ENCODE measurements at regions not wholly inside any gene's neighbourhood (a gene's known extent, or its start where the extent isn't known, plus 50 kb on each side); places are given as distances from the start of the nearest gene placed in this dataset.

DNA sequence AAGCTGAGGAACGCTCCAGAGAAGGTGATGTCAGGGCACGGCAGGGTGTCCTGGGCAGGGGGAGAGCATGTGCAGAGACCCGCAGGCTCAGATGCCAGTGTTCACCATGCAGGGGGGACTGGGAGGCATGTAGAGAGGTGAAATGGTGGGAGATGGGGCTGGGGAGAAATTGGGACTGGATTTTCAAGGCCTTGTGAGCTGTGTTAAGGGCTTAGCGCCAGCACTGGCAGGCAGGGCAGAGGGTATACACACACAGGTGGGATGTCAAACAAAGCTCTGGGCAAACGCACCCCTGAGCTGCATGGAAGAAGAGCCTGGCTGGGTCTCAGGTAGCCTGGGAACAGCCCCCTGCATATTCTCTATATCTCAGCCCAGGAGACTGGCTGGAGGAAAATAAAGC is 282.7 kb downstream of the SHQ1 start:
- DNase-seq (ENCODE audit: low read depth), result no peak

GRCh38 chr3:72563690-72564370 is 284.4 kb downstream of the SHQ1 start:
- no peak for DNase-seq (ENCODE audit: low read depth)

DNA sequence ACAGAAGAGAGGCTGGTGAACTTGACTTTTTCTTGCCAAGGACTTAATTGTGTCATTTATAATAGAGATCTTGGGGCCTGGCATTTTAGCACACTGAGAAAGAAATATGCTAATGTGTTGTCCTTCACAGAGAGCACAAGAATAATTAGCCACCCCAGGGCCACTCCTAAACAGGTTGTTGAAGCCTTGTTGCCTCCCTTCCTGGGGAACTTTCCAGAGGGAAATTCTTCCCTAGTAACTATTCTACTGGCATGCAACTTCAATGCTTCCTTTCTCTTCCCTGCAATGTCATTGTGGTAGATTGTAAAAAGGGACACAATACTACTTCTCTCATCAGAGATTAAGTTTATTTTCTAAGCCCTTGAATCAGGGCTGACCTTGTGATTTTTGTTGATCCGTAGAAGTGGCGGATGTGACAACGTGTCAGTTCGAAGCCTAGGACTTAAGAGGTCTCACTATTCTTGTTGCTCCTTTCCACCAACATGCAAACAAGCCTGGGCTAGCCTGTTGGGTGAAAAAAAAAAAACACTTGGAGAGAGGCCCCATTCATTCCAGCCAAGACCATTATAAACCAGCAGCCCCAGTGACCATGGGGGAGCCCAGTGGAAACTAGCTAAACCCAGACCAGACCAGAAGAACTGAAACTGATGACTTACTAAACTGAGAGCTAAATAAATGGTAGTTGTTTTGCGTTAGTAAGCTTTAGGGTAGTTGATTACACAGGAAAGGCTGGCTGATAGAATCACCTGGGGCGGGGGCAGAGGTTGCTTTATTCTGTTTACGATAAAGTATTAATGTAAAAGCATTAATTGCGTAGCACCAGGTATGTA is 287.2 kb downstream of the SHQ1 start:
- no peak for DNase-seq (ENCODE audit: low read depth)

GRCh38 chr3:72559385-72559784 is 288.9 kb downstream of the SHQ1 start:
- no peak for DNase-seq (ENCODE audit: low read depth)

- no peak for DNase-seq (ENCODE audit: low read depth)
Observed at GRCh38 chr3:72558001-72558400, 290.2 kb downstream of the SHQ1 start.

GRCh38 chr3:72555714-72556113 is 292.5 kb downstream of the SHQ1 start:
- DNase-seq (ENCODE audit: low read depth), result no peak

GRCh38 chr3:72554689-72555088 is 293.6 kb downstream of the SHQ1 start:
- DNase-seq (ENCODE audit: low read depth), result no peak

DNA sequence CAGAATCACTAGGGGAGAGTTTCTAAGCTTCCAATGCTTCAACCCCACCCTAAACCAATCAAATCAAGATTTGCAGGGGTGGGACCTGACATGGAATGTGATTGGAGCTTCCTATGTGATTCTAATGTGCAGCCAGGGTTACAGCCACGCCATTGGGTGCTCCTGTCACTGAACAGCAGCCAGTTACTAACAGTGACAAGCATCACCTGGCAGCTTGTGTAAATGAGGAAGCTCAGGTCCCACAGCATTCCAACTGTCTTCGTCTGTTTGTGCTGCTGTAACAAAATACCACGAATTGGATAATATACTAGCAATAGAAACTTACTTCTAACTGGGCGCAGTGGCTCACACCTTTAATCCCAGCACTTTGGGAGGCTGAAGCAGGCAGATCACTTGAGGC is 294.9 kb downstream of the SHQ1 start:
- DNase-seq (ENCODE audit: low read depth), result no peak

- no peak for DNase-seq (ENCODE audit: low read depth)
Observed at GRCh38 chr3:72550582-72551262, 297.5 kb downstream of the SHQ1 start.

GRCh38 chr3:72549761-72550581 is 298.3 kb downstream of the SHQ1 start:
- no peak for DNase-seq (ENCODE audit: low read depth)

DNA sequence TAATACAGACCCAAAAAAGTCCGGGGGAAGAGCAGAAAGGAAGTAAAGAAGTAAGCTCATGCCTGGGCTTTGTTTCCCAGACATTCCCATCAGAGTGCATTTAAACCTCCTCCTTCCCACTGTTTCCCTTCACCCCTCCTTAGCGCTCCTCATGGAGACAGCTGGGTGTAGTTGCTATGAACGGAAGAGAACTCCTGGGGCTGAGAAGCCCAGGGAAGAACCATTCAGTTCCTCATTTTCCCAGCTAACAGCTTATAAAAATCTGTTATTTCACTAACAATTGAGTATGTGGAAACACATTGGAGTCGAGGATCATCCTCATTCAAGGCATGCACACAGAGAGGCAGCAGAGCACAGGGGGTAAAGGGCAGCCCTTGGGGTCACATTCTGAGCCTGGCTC is 299.3 kb downstream of the SHQ1 start:
- DNase-seq (ENCODE audit: low read depth), result no peak

GRCh38 chr3:72548461-72548860 is 299.8 kb downstream of the SHQ1 start:
- DNase-seq (ENCODE audit: low read depth), result no peak

- no peak for DNase-seq (ENCODE audit: low read depth)
Observed at GRCh38 chr3:72547183-72547582, 301.1 kb downstream of the SHQ1 start.

- no peak for DNase-seq (ENCODE audit: low read depth)
Observed at GRCh38 chr3:72544239-72544638, 304.0 kb downstream of the SHQ1 start.

GRCh38 chr3:72543246-72543645 is 305.0 kb downstream of the SHQ1 start:
- DNase-seq (ENCODE audit: low read depth), result no peak

DNA sequence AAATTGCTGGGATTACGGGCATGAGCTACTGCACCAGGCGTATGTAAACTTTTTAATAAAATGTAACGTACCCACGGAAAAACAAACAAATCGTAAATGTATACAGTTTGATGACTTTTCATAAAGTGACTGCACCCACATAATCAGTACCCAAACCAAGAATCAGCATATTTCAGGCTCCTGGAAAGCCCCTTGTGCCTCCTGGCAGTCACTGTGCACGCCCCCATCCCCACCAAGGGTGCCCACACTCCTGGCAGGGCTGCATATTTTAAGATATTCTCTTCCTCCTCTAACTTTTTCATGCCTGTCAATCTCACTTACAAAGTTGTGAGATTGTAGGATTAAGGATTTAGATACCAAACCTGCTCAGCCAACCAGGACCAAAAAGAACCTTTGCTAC is 305.5 kb downstream of the SHQ1 start:
- DNase-seq (ENCODE audit: low read depth), result no peak

DNA sequence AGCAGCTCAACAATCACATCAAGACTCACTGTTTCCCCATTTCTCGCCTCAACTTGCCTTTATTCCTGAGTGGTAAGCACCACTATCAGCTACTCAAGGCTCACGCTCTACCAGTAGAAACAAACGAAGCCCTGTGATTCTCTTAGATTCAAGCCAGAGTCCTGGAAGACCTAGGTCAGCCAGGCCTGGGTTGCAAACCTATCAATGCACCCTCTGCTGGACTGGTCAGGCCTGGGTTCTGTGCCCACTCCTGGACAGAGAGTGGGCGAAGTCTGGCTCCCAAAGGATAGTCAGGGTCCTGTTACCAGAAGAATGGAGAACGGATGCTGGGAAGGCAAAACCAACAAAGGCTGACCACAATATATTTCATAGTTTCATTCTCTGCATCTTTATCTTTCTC is 308.4 kb downstream of the SHQ1 start:
- no peak for DNase-seq (ENCODE audit: low read depth)

DNA sequence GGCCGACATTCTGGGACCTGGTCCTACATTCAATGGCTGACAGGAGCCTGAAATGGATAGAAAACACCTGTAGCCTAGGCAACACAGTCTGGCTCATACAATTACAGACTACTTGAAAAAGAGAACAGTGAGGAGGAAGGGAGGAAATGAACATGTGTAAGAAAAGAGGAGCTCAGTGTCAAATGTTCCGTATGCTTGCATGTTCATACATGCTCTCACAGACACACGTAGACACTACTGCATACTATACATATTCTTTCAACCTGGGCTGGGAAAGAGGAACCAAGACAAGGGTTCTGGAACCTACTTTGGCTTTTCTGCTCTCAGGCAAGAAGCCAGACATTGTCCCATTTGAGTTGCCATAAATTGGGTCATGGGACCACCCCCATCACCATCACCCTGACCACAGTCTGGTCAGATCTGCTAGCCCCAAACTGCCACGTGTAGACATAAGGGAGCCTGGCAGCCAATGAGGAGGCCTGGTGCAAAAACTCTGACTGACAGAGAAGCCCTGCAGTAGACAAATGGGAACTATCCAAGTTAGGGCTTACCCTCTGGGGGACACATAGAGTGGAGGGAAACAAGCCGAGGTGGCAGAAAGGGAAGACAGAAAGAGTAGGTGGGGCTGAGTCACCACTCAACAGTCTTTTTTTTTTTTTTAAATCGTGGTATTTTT is 310.0 kb downstream of the SHQ1 start:
- DNase-seq (ENCODE audit: low read depth), result no peak

DNA sequence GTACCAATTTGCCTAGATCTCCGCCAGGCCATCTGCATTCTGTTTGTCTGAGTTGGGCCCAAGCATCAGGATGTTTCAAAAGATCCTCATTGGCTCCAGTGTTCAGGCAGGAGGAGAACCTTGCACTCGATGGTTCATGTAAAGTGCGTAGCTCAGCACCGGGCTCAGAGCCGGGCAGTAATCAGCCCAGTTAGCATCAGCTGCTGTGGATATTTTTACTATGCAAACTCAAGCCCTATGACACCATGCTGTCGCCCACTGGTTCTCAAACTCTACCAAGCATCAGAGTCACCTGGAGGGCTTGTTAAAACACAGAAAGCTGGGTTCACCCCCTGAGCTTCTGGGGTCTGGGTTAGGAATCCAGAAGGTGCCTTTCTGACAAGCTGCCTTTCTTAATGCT is 310.8 kb downstream of the SHQ1 start:
- no peak for DNase-seq (ENCODE audit: low read depth)

DNA sequence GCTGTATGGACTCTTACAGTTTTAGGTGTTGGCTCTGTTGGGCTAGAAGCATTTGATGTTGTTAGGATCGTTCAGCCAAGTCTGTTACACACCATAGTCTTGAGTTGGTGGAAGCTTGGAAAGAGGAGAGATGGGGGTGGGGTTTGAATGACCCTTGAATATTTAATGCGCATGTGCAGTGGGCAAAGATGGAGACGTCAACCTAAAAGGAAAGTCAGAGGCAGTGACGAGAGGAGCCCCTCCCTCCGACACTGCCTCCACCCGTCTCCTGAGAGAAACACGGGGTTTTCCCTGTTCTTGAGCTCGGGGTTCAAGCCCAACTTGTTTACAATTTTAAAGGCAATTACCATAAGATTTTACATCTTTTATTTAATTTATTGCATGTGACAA is 311.4 kb downstream of the SHQ1 start:
- no peak for DNase-seq (ENCODE audit: low read depth)

DNA sequence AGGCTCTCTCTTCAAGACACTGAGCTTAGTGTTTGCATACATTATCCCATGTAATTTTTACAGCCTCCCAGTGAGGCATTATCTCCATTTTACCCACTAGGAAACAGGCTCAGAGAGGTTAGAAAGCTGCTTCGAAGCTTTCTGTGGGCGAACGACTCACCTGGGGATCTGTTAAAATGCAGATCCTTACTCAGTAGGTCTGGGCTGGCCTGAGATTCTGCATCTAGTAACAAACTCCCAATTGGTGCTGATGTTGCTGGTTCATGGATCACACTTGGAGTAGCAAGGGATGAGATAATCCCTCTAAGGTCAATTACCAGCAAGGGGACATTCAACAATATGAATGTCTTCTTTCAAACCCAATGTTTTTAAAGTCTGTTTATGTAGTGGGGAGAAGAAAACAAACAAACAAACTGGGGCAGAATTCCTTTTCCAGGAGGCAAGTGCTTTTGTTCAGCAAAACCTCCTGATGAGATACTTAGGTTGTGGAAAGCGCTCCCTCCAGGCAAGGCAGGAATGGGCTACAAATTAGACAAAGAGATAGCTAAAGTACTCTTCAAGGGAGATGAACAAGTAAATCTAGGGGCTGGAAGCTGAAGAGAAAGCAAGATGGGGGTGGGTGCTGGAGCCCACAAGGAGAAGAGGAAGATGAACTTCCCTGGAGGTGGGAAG is 311.9 kb downstream of the SHQ1 start:
- no peak for DNase-seq (ENCODE audit: low read depth)

Data from GM04504 (cell line).